ENCODE measurements at regions not wholly inside any gene's neighbourhood (a gene's known extent, or its start where the extent isn't known, plus 50 kb on each side); places are given as distances from the start of the nearest gene placed in this dataset.

DNA sequence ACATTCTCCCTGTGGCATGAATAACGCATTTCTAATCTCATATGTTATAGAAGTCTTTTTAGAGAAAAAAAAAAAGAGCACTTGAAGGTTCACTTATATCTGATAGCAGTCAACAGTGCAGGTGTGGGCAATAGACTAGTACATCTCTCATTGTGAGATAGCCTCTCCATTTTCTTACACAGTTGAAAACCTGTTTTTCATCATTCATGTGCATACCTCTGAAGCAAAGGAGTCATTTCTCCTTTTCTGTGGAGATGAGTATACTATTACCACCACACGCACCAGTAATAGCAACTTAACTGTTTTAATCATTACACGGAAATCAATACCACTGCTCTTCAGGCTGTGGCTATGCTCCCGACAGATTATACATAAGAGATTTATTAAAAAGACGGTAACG is 1653.3 kb upstream of the TMEFF2 start:
- Histone ChIP-seq H3K79me2 (ENCODE audit: insufficient read depth, low read length) (no peaks in the 10 kb centered on the region), H3K9me3 (ENCODE audit: low read length) (no peaks in the 10 kb centered on the region), H3K4me3 (replicated peaks in 1 of 3; ENCODE audit: insufficient read depth in 1 of 3, low read depth in 2 of 3, low read length in 3 of 3) (no peak overlapping the region), H2AFZ (ENCODE audit: low read length) (no peak overlapping the region), H3K9ac (ENCODE audit: insufficient read depth, low read depth, low read length) (no peak overlapping the region), H3K27me3 (ENCODE audit: control insufficient read depth in 1 of 2, insufficient read depth in 2 of 2, low read length in 2 of 2) (no peaks in the 10 kb centered on the region), H3K27ac (ENCODE audit: extremely low read length, insufficient read depth, low read length) (no peak overlapping the region), H3K36me3 (replicated peaks in 1 of 2; ENCODE audit: control insufficient read depth in 1 of 2, insufficient read depth in 2 of 2, low read length in 2 of 2) (no peaks in the 10 kb centered on the region), H3K4me1 (ENCODE audit: insufficient read depth, low read length) (no peaks in the 10 kb centered on the region), H3K4me2 (ENCODE audit: low read depth, low read length) (no peak overlapping the region), H4K20me1 (ENCODE audit: insufficient read depth, low read length) (no peaks in the 10 kb centered on the region)
- 17% methylated on average over 6 of the region's 6 CpGs for WGBS (ENCODE audit: low lambda C conversion rate)
- CTCF ChIA-PET (ENCODE audit: low intra/inter-chr PET ratio, low total read pairs) = no interaction called here
- intact Hi-C loops (cut with micrococcal nuclease; ENCODE audit: unreplicated experiment) = no loop called here
- POLR2A ChIA-PET = no interaction called here
- FAIRE-seq (no peak), DNase-seq (ENCODE audit: low spot score) (no peak), ATAC-seq (no peak)
- TF ChIP-seq CHCHD3 (CRISPR knock-in tag; IDR thresholded peaks at IDR 0.05) = no peak
- TF ChIP-seq, protein P1, sequence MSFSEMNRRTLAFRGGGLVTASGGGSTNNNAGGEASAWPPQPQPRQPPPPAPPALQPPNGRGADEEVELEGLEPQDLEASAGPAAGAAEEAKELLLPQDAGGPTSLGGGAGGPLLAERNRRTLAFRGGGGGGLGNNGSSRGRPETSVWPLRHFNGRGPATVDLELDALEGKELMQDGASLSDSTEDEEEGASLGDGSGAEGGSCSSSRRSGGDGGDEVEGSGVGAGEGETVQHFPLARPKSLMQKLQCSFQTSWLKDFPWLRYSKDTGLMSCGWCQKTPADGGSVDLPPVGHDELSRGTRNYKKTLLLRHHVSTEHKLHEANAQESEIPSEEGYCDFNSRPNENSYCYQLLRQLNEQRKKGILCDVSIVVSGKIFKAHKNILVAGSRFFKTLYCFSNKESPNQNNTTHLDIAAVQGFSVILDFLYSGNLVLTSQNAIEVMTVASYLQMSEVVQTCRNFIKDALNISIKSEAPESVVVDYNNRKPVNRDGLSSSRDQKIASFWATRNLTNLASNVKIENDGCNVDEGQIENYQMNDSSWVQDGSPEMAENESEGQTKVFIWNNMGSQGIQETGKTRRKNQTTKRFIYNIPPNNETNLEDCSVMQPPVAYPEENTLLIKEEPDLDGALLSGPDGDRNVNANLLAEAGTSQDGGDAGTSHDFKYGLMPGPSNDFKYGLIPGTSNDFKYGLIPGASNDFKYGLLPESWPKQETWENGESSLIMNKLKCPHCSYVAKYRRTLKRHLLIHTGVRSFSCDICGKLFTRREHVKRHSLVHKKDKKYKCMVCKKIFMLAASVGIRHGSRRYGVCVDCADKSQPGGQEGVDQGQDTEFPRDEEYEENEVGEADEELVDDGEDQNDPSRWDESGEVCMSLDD (CRISPR knock-in tag; IDR thresholded peaks at IDR 0.05; ENCODE audit: borderline replicate concordance) = no peak
- in situ Hi-C loops (cut with HindIII; ENCODE audit: extremely low pct_ligation_motif_present, low pct_unique_long_range_greater_than_20kb) = no loop called here
- no TSS peak for BruUV-seq (replicated peaks)

DNA sequence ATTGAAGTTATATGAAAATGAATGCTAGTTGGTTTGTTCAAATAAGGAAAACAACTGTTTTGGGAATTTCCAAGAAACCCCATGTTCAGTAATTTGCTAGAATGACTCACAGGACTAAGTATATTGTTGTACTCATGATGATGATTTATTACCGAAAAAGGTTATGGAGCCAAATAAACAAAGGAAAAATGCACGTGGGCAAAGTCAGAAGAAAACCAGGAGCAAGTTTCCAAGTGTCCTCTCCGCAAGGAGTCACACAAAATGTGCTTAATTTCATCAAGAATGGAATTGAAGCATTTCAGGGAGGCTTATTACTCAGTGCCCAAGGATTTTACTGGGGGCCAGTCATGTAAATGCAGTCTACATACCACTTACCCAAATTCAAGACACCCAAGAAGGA is 1652.4 kb upstream of the TMEFF2 start:
- no peak for TF ChIP-seq RFX1 (IDR thresholded peaks at IDR 0.05)
- TF ChIP-seq TCF7 (IDR thresholded peaks at IDR 0.05; ENCODE audit: low read depth) = no peak
- no peak for TF ChIP-seq HDAC2 (CRISPR knock-in tag; IDR thresholded peaks at IDR 0.05)
- TF ChIP-seq, protein P2, sequence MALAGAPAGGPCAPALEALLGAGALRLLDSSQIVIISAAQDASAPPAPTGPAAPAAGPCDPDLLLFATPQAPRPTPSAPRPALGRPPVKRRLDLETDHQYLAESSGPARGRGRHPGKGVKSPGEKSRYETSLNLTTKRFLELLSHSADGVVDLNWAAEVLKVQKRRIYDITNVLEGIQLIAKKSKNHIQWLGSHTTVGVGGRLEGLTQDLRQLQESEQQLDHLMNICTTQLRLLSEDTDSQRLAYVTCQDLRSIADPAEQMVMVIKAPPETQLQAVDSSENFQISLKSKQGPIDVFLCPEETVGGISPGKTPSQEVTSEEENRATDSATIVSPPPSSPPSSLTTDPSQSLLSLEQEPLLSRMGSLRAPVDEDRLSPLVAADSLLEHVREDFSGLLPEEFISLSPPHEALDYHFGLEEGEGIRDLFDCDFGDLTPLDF (CRISPR knock-in tag; IDR thresholded peaks at IDR 0.05) = no peak
- TF ChIP-seq MIER3 (CRISPR knock-in tag; IDR thresholded peaks at IDR 0.05; ENCODE audit: borderline replicate concordance) = no peak
- TF ChIP-seq, protein P3, sequence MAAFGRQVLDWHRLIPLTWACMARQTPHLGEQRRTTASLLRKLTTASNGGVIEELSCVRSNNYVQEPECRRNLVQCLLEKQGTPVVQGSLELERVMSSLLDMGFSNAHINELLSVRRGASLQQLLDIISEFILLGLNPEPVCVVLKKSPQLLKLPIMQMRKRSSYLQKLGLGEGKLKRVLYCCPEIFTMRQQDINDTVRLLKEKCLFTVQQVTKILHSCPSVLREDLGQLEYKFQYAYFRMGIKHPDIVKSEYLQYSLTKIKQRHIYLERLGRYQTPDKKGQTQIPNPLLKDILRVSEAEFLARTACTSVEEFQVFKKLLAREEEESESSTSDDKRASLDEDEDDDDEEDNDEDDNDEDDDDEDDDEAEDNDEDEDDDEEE (CRISPR knock-in tag; IDR thresholded peaks at IDR 0.05) = no peak
- TF ChIP-seq ZIK1 (CRISPR knock-in tag; IDR thresholded peaks at IDR 0.05; ENCODE audit: borderline replicate concordance, low read depth) = no peak
- TF ChIP-seq, protein P4, sequence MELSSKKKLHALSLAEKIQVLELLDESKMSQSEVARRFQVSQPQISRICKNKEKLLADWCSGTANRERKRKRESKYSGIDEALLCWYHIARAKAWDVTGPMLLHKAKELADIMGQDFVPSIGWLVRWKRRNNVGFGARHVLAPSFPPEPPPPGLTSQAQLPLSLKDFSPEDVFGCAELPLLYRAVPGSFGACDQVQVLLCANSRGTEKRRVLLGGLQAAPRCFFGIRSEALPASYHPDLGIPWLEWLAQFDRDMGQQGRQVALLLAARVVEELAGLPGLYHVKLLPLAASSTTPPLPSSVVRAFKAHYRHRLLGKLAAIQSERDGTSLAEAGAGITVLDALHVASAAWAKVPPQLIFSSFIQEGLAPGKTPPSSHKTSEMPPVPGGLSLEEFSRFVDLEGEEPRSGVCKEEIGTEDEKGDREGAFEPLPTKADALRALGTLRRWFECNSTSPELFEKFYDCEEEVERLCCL (CRISPR knock-in tag; IDR thresholded peaks at IDR 0.05; ENCODE audit: borderline replicate concordance) = no peak
- no peak for TF ChIP-seq PAF1 (CRISPR knock-in tag; IDR thresholded peaks at IDR 0.05)
- CTCF ChIA-PET (ENCODE audit: low intra/inter-chr PET ratio, low total read pairs) = no interaction called here
- POLR2A ChIA-PET = no interaction called here
- no TSS peak for BruUV-seq (replicated peaks)
- no peak overlapping the region for H3K9ac ChIP-seq (ENCODE audit: insufficient read depth, low read depth, low read length)
- H3K36me3 ChIP-seq (replicated peaks in 1 of 2; ENCODE audit: control insufficient read depth in 1 of 2, insufficient read depth in 2 of 2, low read length in 2 of 2) = no peaks in the 10 kb centered on the region
- H2AFZ ChIP-seq (ENCODE audit: low read length) = no peak overlapping the region
- H4K20me1 ChIP-seq (ENCODE audit: insufficient read depth, low read length) = no peaks in the 10 kb centered on the region
- H3K27ac ChIP-seq (ENCODE audit: extremely low read length, insufficient read depth, low read length) = no peak overlapping the region
- no peaks in the 10 kb centered on the region for H3K4me1 ChIP-seq (ENCODE audit: insufficient read depth, low read length)
- no peaks in the 10 kb centered on the region for H3K27me3 ChIP-seq (ENCODE audit: control insufficient read depth in 1 of 2, insufficient read depth in 2 of 2, low read length in 2 of 2)
- WGBS (ENCODE audit: low lambda C conversion rate) = 6% methylated on average over 3 of the region's 3 CpGs
- FAIRE-seq = no peak
- H3K79me2 ChIP-seq (ENCODE audit: insufficient read depth, low read length) = no peaks in the 10 kb centered on the region
- no peaks in the 10 kb centered on the region for H3K9me3 ChIP-seq (ENCODE audit: low read length)
- H3K4me2 ChIP-seq (ENCODE audit: low read depth, low read length) = no peak overlapping the region
- ATAC-seq = no peak
- intact Hi-C loops (cut with micrococcal nuclease; ENCODE audit: unreplicated experiment) (no loop called here), in situ Hi-C loops (cut with HindIII; ENCODE audit: extremely low pct_ligation_motif_present, low pct_unique_long_range_greater_than_20kb) (no loop called here)
- H3K4me3 ChIP-seq (replicated peaks in 1 of 3; ENCODE audit: insufficient read depth in 1 of 3, low read depth in 2 of 3, low read length in 3 of 3) = no peak overlapping the region
- DNase-seq (ENCODE audit: low spot score) = no peak
